ENCODE measurements at regions not wholly inside any gene's neighbourhood (a gene's known extent, or its start where the extent isn't known, plus 50 kb on each side); places are given as distances from the start of the nearest gene placed in this dataset.

DNA sequence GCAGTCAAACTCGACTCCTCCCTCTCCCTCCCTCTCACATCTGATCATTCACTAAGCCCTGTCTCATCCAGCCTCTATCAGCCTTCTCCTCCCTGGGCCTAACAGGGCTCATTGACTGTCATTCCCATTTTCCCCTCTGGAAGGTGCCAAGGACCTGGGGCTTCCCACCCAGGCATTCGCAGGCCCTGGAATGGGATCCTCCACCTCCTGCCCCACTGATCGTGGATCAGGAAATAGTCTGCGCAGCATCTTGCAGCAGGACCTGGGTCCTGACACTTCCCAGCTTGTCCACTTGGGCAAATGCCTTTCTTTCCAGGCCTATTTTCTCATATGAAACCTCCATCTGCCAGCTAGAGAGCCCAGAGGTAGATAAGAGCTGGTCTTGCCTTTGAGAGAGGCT is 71.2 kb upstream of the ZC3H12A start:
- H3K27me3 ChIP-seq (ENCODE audit: insufficient read depth, low read depth): peaks cover 38% of the 10 kb centered on the region
- no peak overlapping the region for H2AFZ ChIP-seq (ENCODE audit: low read depth)
- TF ChIP-seq, protein P1, sequence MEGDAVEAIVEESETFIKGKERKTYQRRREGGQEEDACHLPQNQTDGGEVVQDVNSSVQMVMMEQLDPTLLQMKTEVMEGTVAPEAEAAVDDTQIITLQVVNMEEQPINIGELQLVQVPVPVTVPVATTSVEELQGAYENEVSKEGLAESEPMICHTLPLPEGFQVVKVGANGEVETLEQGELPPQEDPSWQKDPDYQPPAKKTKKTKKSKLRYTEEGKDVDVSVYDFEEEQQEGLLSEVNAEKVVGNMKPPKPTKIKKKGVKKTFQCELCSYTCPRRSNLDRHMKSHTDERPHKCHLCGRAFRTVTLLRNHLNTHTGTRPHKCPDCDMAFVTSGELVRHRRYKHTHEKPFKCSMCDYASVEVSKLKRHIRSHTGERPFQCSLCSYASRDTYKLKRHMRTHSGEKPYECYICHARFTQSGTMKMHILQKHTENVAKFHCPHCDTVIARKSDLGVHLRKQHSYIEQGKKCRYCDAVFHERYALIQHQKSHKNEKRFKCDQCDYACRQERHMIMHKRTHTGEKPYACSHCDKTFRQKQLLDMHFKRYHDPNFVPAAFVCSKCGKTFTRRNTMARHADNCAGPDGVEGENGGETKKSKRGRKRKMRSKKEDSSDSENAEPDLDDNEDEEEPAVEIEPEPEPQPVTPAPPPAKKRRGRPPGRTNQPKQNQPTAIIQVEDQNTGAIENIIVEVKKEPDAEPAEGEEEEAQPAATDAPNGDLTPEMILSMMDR (conservative IDR thresholded peaks at IDR 0.05; ENCODE audit: low read depth, low read length): no peak
- H3K79me2 ChIP-seq (ENCODE audit: insufficient read depth, low read depth): no peaks in the 10 kb centered on the region
- no peak overlapping the region for H3K27ac ChIP-seq
- no peak overlapping the region for H3K4me2 ChIP-seq
- no peak overlapping the region for H3K9ac ChIP-seq
- H3K36me3 ChIP-seq (ENCODE audit: insufficient read depth): no peaks in the 10 kb centered on the region
- no peaks in the 10 kb centered on the region for H3K4me1 ChIP-seq (ENCODE audit: low read depth, poor library complexity, severe bottlenecking)
- no peaks in the 10 kb centered on the region for H4K20me1 ChIP-seq (ENCODE audit: insufficient read depth)
- H3K4me3 ChIP-seq (IDR thresholded peaks at IDR 0.05; ENCODE audit: insufficient read depth, low read depth, low read length): no peak overlapping the region

DNA sequence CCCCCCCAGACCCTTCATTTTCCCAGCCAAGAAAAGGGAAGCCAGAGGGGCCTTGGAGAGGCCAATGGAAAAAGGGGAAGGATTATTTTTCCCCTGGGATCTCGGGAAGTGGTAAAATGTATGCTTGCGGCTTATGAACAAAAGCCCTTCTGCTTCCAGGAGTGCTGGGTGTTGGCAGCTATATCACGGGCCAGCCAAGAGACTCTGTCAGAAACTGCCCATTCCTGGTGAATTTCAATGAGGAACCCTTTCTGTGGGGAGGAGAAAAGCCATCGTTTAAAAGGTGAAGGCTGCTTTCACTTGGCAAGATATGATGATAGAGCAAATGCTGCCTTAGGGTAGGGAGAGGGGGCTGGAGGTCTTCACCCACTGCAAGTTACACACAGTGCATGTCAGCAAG is 69.7 kb upstream of the ZC3H12A start:
- no peaks in the 10 kb centered on the region for H3K4me1 ChIP-seq (ENCODE audit: low read depth, poor library complexity, severe bottlenecking)
- H3K27ac ChIP-seq: no peak overlapping the region
- no peak overlapping the region for H3K9ac ChIP-seq
- H3K36me3 ChIP-seq (ENCODE audit: insufficient read depth): no peaks in the 10 kb centered on the region
- H3K27me3 ChIP-seq (ENCODE audit: insufficient read depth, low read depth): peaks cover 38% of the 10 kb centered on the region
- H4K20me1 ChIP-seq (ENCODE audit: insufficient read depth): no peaks in the 10 kb centered on the region
- H3K79me2 ChIP-seq (ENCODE audit: insufficient read depth, low read depth): no peaks in the 10 kb centered on the region
- TF ChIP-seq, protein P1 (conservative IDR thresholded peaks at IDR 0.05; ENCODE audit: low read depth, low read length): no peak
- no peak overlapping the region for H3K4me3 ChIP-seq (IDR thresholded peaks at IDR 0.05; ENCODE audit: insufficient read depth, low read depth, low read length)
- no peak overlapping the region for H2AFZ ChIP-seq (ENCODE audit: low read depth)
- H3K4me2 ChIP-seq: no peak overlapping the region

DNA sequence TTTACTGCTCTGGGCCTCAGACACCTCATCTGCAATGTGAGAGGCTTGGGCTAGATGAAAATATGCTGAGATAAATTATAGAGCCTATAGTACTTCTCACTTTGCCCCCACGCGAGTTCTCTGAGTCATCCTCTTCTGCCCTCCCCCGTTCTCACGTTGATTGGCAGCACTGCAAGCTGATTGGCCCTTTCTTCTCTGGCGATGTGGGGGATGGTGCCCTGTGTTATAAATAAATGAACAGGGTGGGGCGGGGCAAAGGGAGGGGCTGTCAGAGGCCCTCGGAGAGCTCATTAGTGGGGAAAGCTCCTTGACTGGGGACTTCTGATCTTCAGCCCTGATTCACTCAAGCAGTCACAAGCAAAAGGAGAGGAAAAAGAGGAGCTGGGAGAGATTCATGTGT is 64.3 kb upstream of the ZC3H12A start:
- TF ChIP-seq, protein P1 (conservative IDR thresholded peaks at IDR 0.05; ENCODE audit: low read depth, low read length): no peak
- no peak overlapping the region for H3K9ac ChIP-seq
- H2AFZ ChIP-seq (ENCODE audit: low read depth): no peak overlapping the region
- H3K4me3 ChIP-seq (IDR thresholded peaks at IDR 0.05; ENCODE audit: insufficient read depth, low read depth, low read length): no peak overlapping the region
- H3K27me3 ChIP-seq (ENCODE audit: insufficient read depth, low read depth): peaks cover 24% of the 10 kb centered on the region; the same call in 1 of the 2 replicates
- H3K36me3 ChIP-seq (ENCODE audit: insufficient read depth): no peaks in the 10 kb centered on the region
- H3K79me2 ChIP-seq (ENCODE audit: insufficient read depth, low read depth): no peaks in the 10 kb centered on the region
- H3K4me1 ChIP-seq (ENCODE audit: low read depth, poor library complexity, severe bottlenecking): no peaks in the 10 kb centered on the region
- H4K20me1 ChIP-seq (ENCODE audit: insufficient read depth): no peaks in the 10 kb centered on the region
- no peak overlapping the region for H3K27ac ChIP-seq
- H3K4me2 ChIP-seq: no peak overlapping the region

DNA sequence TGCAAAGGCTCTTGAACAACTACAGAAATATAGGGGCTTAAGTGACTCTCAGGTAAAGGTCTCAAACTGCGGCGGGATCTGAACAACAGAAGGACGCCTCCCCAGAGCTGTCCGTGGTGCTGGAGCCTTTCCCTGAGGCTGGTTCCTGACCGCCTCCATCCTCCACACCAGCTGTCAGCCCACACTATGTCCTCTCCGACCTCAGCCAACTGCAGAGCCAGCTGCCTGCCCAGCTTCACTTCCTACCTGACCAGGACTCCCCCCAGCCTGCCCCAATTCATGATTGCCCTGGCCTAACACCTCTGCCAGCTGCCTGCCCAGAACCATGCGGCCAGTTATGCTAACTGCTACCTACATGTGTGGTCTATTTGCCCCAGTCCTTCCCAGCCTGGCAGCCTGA is 63.6 kb upstream of the ZC3H12A start:
- no peak overlapping the region for H3K4me3 ChIP-seq (IDR thresholded peaks at IDR 0.05; ENCODE audit: insufficient read depth, low read depth, low read length)
- no peaks in the 10 kb centered on the region for H3K79me2 ChIP-seq (ENCODE audit: insufficient read depth, low read depth)
- H3K27me3 ChIP-seq (ENCODE audit: insufficient read depth, low read depth): peaks cover 27% of the 10 kb centered on the region; the same call in 1 of the 2 replicates
- no peaks in the 10 kb centered on the region for H4K20me1 ChIP-seq (ENCODE audit: insufficient read depth)
- no peak overlapping the region for H3K27ac ChIP-seq
- no peak overlapping the region for H3K4me2 ChIP-seq
- no peaks in the 10 kb centered on the region for H3K36me3 ChIP-seq (ENCODE audit: insufficient read depth)
- no peaks in the 10 kb centered on the region for H3K4me1 ChIP-seq (ENCODE audit: low read depth, poor library complexity, severe bottlenecking)
- no peak overlapping the region for H2AFZ ChIP-seq (ENCODE audit: low read depth)
- TF ChIP-seq, protein P1 (conservative IDR thresholded peaks at IDR 0.05; ENCODE audit: low read depth, low read length): no peak
- H3K9ac ChIP-seq: no peak overlapping the region
